ENCODE measurements at regions not wholly inside any gene's neighbourhood (a gene's known extent, or its start where the extent isn't known, plus 50 kb on each side); places are given as distances from the start of the nearest gene placed in this dataset.

DNA sequence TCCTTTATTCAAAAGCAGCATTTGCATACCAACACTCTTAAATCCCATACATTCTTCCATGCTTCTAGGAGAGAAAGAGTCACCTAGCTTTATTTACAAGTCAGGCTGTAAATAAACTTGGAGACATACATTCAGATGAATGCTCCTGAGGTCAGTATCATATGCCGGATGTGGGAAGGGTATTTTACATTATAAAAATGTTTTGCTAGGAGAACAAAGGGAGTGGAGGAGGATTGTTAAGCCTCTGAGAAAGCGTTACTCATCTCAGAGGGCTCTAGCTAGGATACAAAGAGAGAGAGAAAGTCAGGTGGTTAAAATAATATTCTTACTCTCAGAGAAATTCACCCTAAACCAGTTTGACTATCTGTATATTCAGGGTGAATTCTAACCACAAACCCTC lies 300.9 kb upstream of the NPSR1 start (continued):
- TF ChIP-seq RNF2 (IDR thresholded peaks at IDR 0.05; ENCODE audit: borderline replicate concordance, low read depth, low read length, missing control alignments, poor library complexity, severe bottlenecking), result no peak
- TF ChIP-seq TCF12 (IDR thresholded peaks at IDR 0.05; ENCODE audit: low read depth, low read length), result no peak; the same call in 1 of the 2 replicates
- TF ChIP-seq, protein P1, sequence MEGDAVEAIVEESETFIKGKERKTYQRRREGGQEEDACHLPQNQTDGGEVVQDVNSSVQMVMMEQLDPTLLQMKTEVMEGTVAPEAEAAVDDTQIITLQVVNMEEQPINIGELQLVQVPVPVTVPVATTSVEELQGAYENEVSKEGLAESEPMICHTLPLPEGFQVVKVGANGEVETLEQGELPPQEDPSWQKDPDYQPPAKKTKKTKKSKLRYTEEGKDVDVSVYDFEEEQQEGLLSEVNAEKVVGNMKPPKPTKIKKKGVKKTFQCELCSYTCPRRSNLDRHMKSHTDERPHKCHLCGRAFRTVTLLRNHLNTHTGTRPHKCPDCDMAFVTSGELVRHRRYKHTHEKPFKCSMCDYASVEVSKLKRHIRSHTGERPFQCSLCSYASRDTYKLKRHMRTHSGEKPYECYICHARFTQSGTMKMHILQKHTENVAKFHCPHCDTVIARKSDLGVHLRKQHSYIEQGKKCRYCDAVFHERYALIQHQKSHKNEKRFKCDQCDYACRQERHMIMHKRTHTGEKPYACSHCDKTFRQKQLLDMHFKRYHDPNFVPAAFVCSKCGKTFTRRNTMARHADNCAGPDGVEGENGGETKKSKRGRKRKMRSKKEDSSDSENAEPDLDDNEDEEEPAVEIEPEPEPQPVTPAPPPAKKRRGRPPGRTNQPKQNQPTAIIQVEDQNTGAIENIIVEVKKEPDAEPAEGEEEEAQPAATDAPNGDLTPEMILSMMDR (IDR thresholded peaks at IDR 0.05; ENCODE audit: control extremely low read depth in 1 of 3, insufficient read depth in 1 of 3, low read depth in 1 of 3, low read length in 3 of 3), result no peak

Measured in H1 (cell line).